ENCODE measurements at regions not wholly inside any gene's neighbourhood (a gene's known extent, or its start where the extent isn't known, plus 50 kb on each side); places are given as distances from the start of the nearest gene placed in this dataset.

- Histone ChIP-seq H3K56ac (replicated peaks; ENCODE audit: insufficient read length, low read depth, low read length) (no peak overlapping the region), H2BK5ac (ENCODE audit: low read depth, low read length) (no peak overlapping the region), H4K91ac (replicated peaks; ENCODE audit: insufficient read length, low read length) (no peak overlapping the region), H3K4me3 (ENCODE audit: extremely low read depth in 1 of 4, insufficient read depth in 2 of 4, low read depth in 3 of 4, low read length in 4 of 4) (no peak overlapping the region), H4K8ac (ENCODE audit: extremely low read depth, insufficient read depth, low read length) (no peak overlapping the region), H3K4me2 (ENCODE audit: insufficient read depth in 1 of 2, low read depth in 2 of 2, low read length in 2 of 2) (no peak overlapping the region), H3K79me2 (ENCODE audit: control insufficient read depth in 1 of 2, insufficient read depth in 2 of 2, low read length in 2 of 2) (no peaks in the 10 kb centered on the region), H3K27me3 (replicated peaks in 1 of 4; ENCODE audit: control insufficient read depth in 3 of 4, extremely low read depth in 1 of 4, insufficient read depth in 3 of 4, low read length in 3 of 4) (no peaks in the 10 kb centered on the region), H3K4me1 (replicated peaks in 1 of 4; ENCODE audit: control insufficient read depth in 3 of 4, insufficient read depth in 4 of 4, low read length in 3 of 4) (no peaks in the 10 kb centered on the region), H3K9ac (replicated peaks in 1 of 4; ENCODE audit: extremely low read depth in 1 of 4, low read depth in 3 of 4, low read length in 3 of 4) (no peak overlapping the region), H3K36me3 (ENCODE audit: control insufficient read depth in 2 of 4, insufficient read depth in 4 of 4, low read length in 3 of 4) (no peaks in the 10 kb centered on the region), H3K4ac (replicated peaks; ENCODE audit: insufficient read length, low read depth, low read length) (no peak overlapping the region), H2BK15ac (ENCODE audit: low read length) (no peak overlapping the region), H2BK120ac (replicated peaks; ENCODE audit: low read depth, low read length) (no peak overlapping the region), H3K23me2 (ENCODE audit: low read depth, low read length) (no peaks in the 10 kb centered on the region), H3K9me3 (ENCODE audit: insufficient read depth in 2 of 2, low read depth in 1 of 2, low read length in 1 of 2) (no peaks in the 10 kb centered on the region), H2BK12ac (ENCODE audit: low read depth, low read length) (no peak overlapping the region), H3K79me1 (ENCODE audit: low read depth, low read length) (no peaks in the 10 kb centered on the region), H3K27ac (ENCODE audit: low read depth, low read length) (no peak overlapping the region), H3K14ac (ENCODE audit: insufficient read length) (no peak overlapping the region), H4K20me1 (replicated peaks in 1 of 2; ENCODE audit: control insufficient read depth in 1 of 2, insufficient read depth in 2 of 2, low read length in 2 of 2) (no peaks in the 10 kb centered on the region), H3K23ac (ENCODE audit: insufficient read length) (no peak overlapping the region), H2AFZ (ENCODE audit: low read length) (no peak overlapping the region), H2AK5ac (ENCODE audit: low read depth, low read length) (no peak overlapping the region), H3K18ac (ENCODE audit: extremely low read depth, low read length) (no peak overlapping the region), H2BK20ac (ENCODE audit: low read length) (no peak overlapping the region), H4K5ac (ENCODE audit: insufficient read length, low read depth, low read length) (no peak overlapping the region)
- ChIA-PET POLR2A (ENCODE audit: partially characterized antibody) (no interaction called here), CTCF (ENCODE audit: partially characterized antibody) (interaction anchor here (1.0 to 1.6 kb wide), 3 partner anchors 8 to 100 kb away, joined by 3 to 4 read pairs (median 3); no protein-coding TSS in a partner anchor)
- DNase-seq (ENCODE audit: low read depth in 1 of 2, low spot score in 2 of 2) (no peak), FAIRE-seq (no peak)
- WGBS, 2 experiments (ENCODE audit: extremely low coverage in 1 of 2, insufficient coverage in 1 of 2, insufficient read length in 1 of 2, insufficient replicate concordance in 2 of 2, low coverage in 1 of 2, low lambda C conversion rate in 2 of 2, missing lambda C conversion rate in 1 of 2), result 94% methylated on average over 6 of the region's 6 CpGs; no CpG with 5 or more reads in 1 of the 2 experiments
- TF ChIP-seq JUN (IDR thresholded peaks at IDR 0.05; ENCODE audit: low read depth, low read length) (no peak), SIN3A (conservative IDR thresholded peaks at IDR 0.05 in 1 of 2, IDR thresholded peaks at IDR 0.05 in 1 of 2; ENCODE audit: low read depth in 1 of 2, low read length in 2 of 2) (no peak), SRF (IDR thresholded peaks at IDR 0.05; ENCODE audit: low read depth, low read length) (no peak), CHD1 (IDR thresholded peaks at IDR 0.05; ENCODE audit: low read depth, low read length) (no peak), BACH1 (IDR thresholded peaks at IDR 0.05; ENCODE audit: low read length) (no peak), CEBPB (IDR thresholded peaks at IDR 0.05; ENCODE audit: low read depth, low read length) (no peak), GABPA (IDR thresholded peaks at IDR 0.05; ENCODE audit: borderline replicate concordance, insufficient read depth, low read length) (no peak), FOSL1 (IDR thresholded peaks at IDR 0.05; ENCODE audit: insufficient read depth, low read depth, low read length) (no peak)
Observed at GRCh38 chr4:162458051-162458450, 294.3 kb upstream of the FSTL5 start.

Data from H1 (cell line).